Fibroblast of mammary gland (primary cell): ENCODE measurements at regions not wholly inside any gene's neighbourhood (a gene's known extent, or its start where the extent isn't known, plus 50 kb on each side); places are given as distances from the start of the nearest gene placed in this dataset.

ENCODE experiments used
- DNase-seq: peaks from one replicate; pipeline ENCODE4 v3.0.0-alpha.2; 2010; ENCODE audit warnings: low read depth
- H3K4me3 ChIP-seq: 2 replicates; pipeline ENCODE4 v1.5.1; 2011; ENCODE audit warnings: low read depth, mild to moderate bottlenecking, low read length, moderate library complexity; ENCODE audit not compliant: control insufficient read depth
- CTCF ChIP-seq: conservative IDR thresholded peaks from 2 replicates; pipeline ENCODE4 v1.5.1; 2011; ENCODE audit warnings: low read depth, low read length, inconsistent platforms; ENCODE audit not compliant: control insufficient read depth, insufficient read depth

- no peak for TF ChIP-seq CTCF
- no peak for DNase-seq
- H3K4me3 ChIP-seq, result no peak overlapping the region
These were observed 51.7 kb upstream of the BCAR3 start for GRCh38 chr1:93733340-93733739.

GRCh38 chr1:93732514-93732913 lies 50.9 kb upstream of the BCAR3 start:
- no peak for DNase-seq
- TF ChIP-seq CTCF, result peak; percentile 28
- no peak overlapping the region for H3K4me3 ChIP-seq
